K562 (cell line): ENCODE measurements at regions not wholly inside any gene's neighbourhood (a gene's known extent, or its start where the extent isn't known, plus 50 kb on each side); places are given as distances from the start of the nearest gene placed in this dataset.

Experiments used
- ATAC-seq: fragments of 200-7000 bp; cut with Tn5 transposase; 3 replicates; pipeline ENCODE4 v1.9.1; 2020; ENCODE audit warnings: moderate library complexity
- BruUV-seq: library from RNA; stranded (reverse); fragments of 400-500 nt; replicated peaks from 2 replicates; lab custom pipeline; 2021; lab: Mats Ljungman, UMichigan
- CTCF ChIA-PET: fragments of 300-600 bp; formaldehyde crosslinking; extraction: SDS; loops from one replicate; lab custom pipeline; 2021; ENCODE audit warnings: low intra/inter-chr PET ratio; lab: Yijun Ruan, JAX
- POLR2A ChIA-PET: fragments of 300-600, 350-650 bp; sonication (Branson Sonifier 250); formaldehyde crosslinking; extraction: SDS; loops from one replicate; lab custom pipeline; 2021; ENCODE audit warnings: antibody characterized with exemption, inconsistent platforms; lab: Yijun Ruan, JAX
- DNase-seq, 4 experiments: peaks; one replicate each; pipeline versions ENCODE4 v3.0.0 to v3.0.0-alpha.2; 2011 to 2018; ENCODE audit warnings: low spot score in 3 of 4, mixed read lengths in 3 of 4; ENCODE audit errors: extremely low read depth in 1 of 4
- FAIRE-seq: peaks from 2 replicates; lab custom pipeline; 2011; peaks lifted over from hg19 to GRCh38; lab: Jason Lieb, UNC
- H2AFZ ChIP-seq: 2 replicates; pipeline ENCODE4 v1.6.0; 2011; ENCODE audit warnings: low read depth, low read length, control low read depth, inconsistent platforms
- H3K27ac ChIP-seq: fragments of 200-600 bp; 3 replicates; pipeline ENCODE4 v1.8.0; 2011; ENCODE audit warnings: low read depth, mild to moderate bottlenecking, control low read depth, inconsistent platforms, low read length, moderate library complexity, mixed read lengths; ENCODE audit errors: extremely low read depth
- H3K27me3 ChIP-seq, 2 experiments: fragments of 300-600 bp in 1 of 2; 2 replicates in 1 of 2; 3 replicates in 1 of 2; pipeline versions ENCODE4 v1.6.0 to v1.8.0; 2011; ENCODE audit warnings: inconsistent platforms in 2 of 2, low read length in 2 of 2, mild to moderate bottlenecking in 1 of 2, mixed read lengths in 1 of 2, moderate library complexity in 1 of 2; ENCODE audit not compliant: control insufficient read depth in 2 of 2, insufficient read depth in 2 of 2
- H3K36me3 ChIP-seq: fragments of 300-600 bp; 3 replicates; pipeline ENCODE4 v1.8.0; 2011; ENCODE audit warnings: mild to moderate bottlenecking, low read length, inconsistent platforms; ENCODE audit not compliant: control insufficient read depth, insufficient read depth
- H3K4me1 ChIP-seq, 2 experiments: fragments of 200-600 bp in 1 of 2; replicated peaks in 1 of 2; 2 replicates in 1 of 2; 3 replicates in 1 of 2; pipeline versions ENCODE4 v1.5.1 to v1.8.0; 2011; ENCODE audit warnings: inconsistent platforms in 2 of 2, low read length in 2 of 2, mild to moderate bottlenecking in 1 of 2, mixed read lengths in 1 of 2, moderate library complexity in 1 of 2; ENCODE audit not compliant: control insufficient read depth in 2 of 2, insufficient read depth in 2 of 2
- H3K4me2 ChIP-seq: 2 replicates; pipeline ENCODE4 v1.6.1; 2011; ENCODE audit warnings: low read length, control low read depth, inconsistent platforms, mixed read lengths; ENCODE audit not compliant: insufficient read depth
- H3K4me3 ChIP-seq: fragments of 200-600 bp; sonication (generic), shearing (Covaris generic); 2 replicates; pipeline ENCODE4 v1.5.1; 2016; ENCODE audit warnings: control low read depth, inconsistent platforms
- H3K79me2 ChIP-seq: fragments of 200-600 bp; 3 replicates; pipeline ENCODE4 v1.8.0; 2011; ENCODE audit warnings: low read length, inconsistent platforms; ENCODE audit not compliant: control insufficient read depth, insufficient read depth
- H3K9ac ChIP-seq, 2 experiments: 2 replicates each; pipeline versions ENCODE4 v1.6.0 to v1.6.1; 2011; ENCODE audit warnings: low read depth in 2 of 2, low read length in 2 of 2, control low read depth in 1 of 2, inconsistent platforms in 1 of 2, mild to moderate bottlenecking in 1 of 2, mixed read lengths in 1 of 2; ENCODE audit not compliant: insufficient read depth in 1 of 2
- H3K9me1 ChIP-seq: one replicate; pipeline ENCODE4 v1.6.0; 2011; ENCODE audit warnings: inconsistent platforms, mild to moderate bottlenecking, low read length, moderate library complexity; ENCODE audit not compliant: control insufficient read depth, insufficient read depth
- H3K9me3 ChIP-seq: replicated peaks from 2 replicates; pipeline ENCODE4 v1.5.1; 2011; ENCODE audit warnings: low read depth, low read length, inconsistent platforms; ENCODE audit not compliant: control insufficient read depth, insufficient read depth
- H4K20me1 ChIP-seq: replicated peaks from 2 replicates; pipeline ENCODE4 v1.6.1; 2011; ENCODE audit warnings: low read length, inconsistent platforms, mixed read lengths; ENCODE audit not compliant: control insufficient read depth, insufficient read depth
- DIDO1 ChIP-seq: fragments of 450-650 bp; IDR thresholded peaks from 2 replicates; pipeline ENCODE4 v1.6.1; 2016; ENCODE audit warnings: low read depth, missing biosample characterization, missing genetic modification characterization
- ETS1 ChIP-seq: conservative IDR thresholded peaks from 2 replicates; pipeline ENCODE4 v1.6.1; 2011; ENCODE audit warnings: low read depth, mild to moderate bottlenecking, low read length; ENCODE audit not compliant: control insufficient read depth
- FOXM1 ChIP-seq, 2 experiments: fragments of 450-650 bp in 1 of 2; sonication (generic) in 1 of 2; formaldehyde crosslinking in 1 of 2; IDR thresholded peaks; 2 replicates each; pipeline versions ENCODE4 v1.6.1 to v1.9.0; 2017 to 2022; ENCODE audit warnings: low read depth in 2 of 2, mild to moderate bottlenecking in 2 of 2, missing genetic modification reagents in 1 of 2, moderate library complexity in 1 of 2
- GATA2 ChIP-seq: sonication (generic); formaldehyde crosslinking; IDR thresholded peaks from 2 replicates; pipeline ENCODE4 v1.4.0; 2020; ENCODE audit warnings: mild to moderate bottlenecking, missing genetic modification reagents
- HOXB6 ChIP-seq: fragments of 250-450 bp; sonication (Bioruptor Pico); IDR thresholded peaks from 2 replicates; pipeline ENCODE4 v1.5.1; 2022; ENCODE audit warnings: mild to moderate bottlenecking, borderline replicate concordance
- MLX ChIP-seq, 2 experiments: fragments of 450-650 bp in 1 of 2; sonication (generic) in 1 of 2; formaldehyde crosslinking; conservative IDR thresholded peaks; 2 replicates each; pipeline versions ENCODE4 v1.4.0 to v1.8.1; 2020 to 2022; ENCODE audit warnings: mild to moderate bottlenecking in 1 of 2, missing genetic modification reagents in 1 of 2
- PTBP1 ChIP-seq: fragments of 200-400 bp; formaldehyde crosslinking; IDR thresholded peaks from 2 replicates; pipeline ENCODE4 v1.6.1; 2017; ENCODE audit warnings: low read depth, low read length
- SP2 ChIP-seq: IDR thresholded peaks from 2 replicates; pipeline ENCODE4 v1.6.1; 2011; ENCODE audit warnings: mild to moderate bottlenecking, low read depth, low read length, moderate library complexity; ENCODE audit not compliant: poor library complexity, severe bottlenecking; ENCODE audit errors: extremely low read depth
- TAL1 ChIP-seq: fragments of 450-650 bp; IDR thresholded peaks from 2 replicates; pipeline ENCODE4 v1.6.1; 2016; ENCODE audit warnings: mild to moderate bottlenecking
- ZFP91 ChIP-seq: sonication (generic); formaldehyde crosslinking; IDR thresholded peaks from 2 replicates; pipeline ENCODE4 v1.8.0; 2022; ENCODE audit warnings: mild to moderate bottlenecking, missing genetic modification reagents
- ZNF316 ChIP-seq: fragments of 450-650 bp; IDR thresholded peaks from 2 replicates; pipeline ENCODE4 v1.6.1; 2016
- ZNF561 ChIP-seq: fragments of 450-650 bp; formaldehyde crosslinking; conservative IDR thresholded peaks from 2 replicates; pipeline ENCODE4 v1.4.0; 2020; ENCODE audit warnings: mild to moderate bottlenecking, moderate library complexity
- ZNF584 ChIP-seq: fragments of 200-800 bp; sonication (Bioruptor generic); IDR thresholded peaks from 2 replicates; pipeline ENCODE4 v1.6.1; 2016; ENCODE audit warnings: low read depth, mild to moderate bottlenecking, missing genetic modification characterization, missing compliant biosample characterization
- ZZZ3 ChIP-seq: fragments of 450-650 bp; IDR thresholded peaks from 2 replicates; pipeline ENCODE4 v1.6.1; 2016; ENCODE audit warnings: antibody characterized with exemption, mild to moderate bottlenecking, moderate library complexity
- WGBS: fragments of 100-300 bp; shearing (Covaris generic); methylation state at CpG from one replicate; pipeline ENCODE4 v1.1.6; 2016; ENCODE audit warnings: low coverage, mixed read lengths; ENCODE audit not compliant: insufficient coverage; ENCODE audit errors: missing lambda C conversion rate; 5-methylcytosine and 5-hydroxymethylcytosine counted together
- in situ Hi-C: fragments of 300-500 bp; cut with MboI; formaldehyde crosslinking; loops from 4 replicates; pipeline ENCODE4 v1.15.0; 2018; ENCODE audit warnings: inconsistent platforms, mixed read lengths
- intact Hi-C: fragments of 100-400 bp; cut with micrococcal nuclease; formaldehyde crosslinking; loops from 2 replicates; pipeline ENCODE4 v1.14.2; 2022

GRCh38 chr4:53713767-53714166, 122.5 kb upstream of the LNX1 start:
- Histone ChIP-seq H2AFZ (no peak overlapping the region), H3K4me2 (no peak overlapping the region), H3K9me1 (no peaks in the 10 kb centered on the region), H3K4me3 (no peak overlapping the region), H4K20me1 (no peaks in the 10 kb centered on the region), H3K79me2 (no peaks in the 10 kb centered on the region), H3K27ac (no peak overlapping the region), H3K9me3 (no peaks in the 10 kb centered on the region), H3K36me3 (no peaks in the 10 kb centered on the region), H3K4me1 (no peaks in the 10 kb centered on the region), H3K9ac (no peak overlapping the region), H3K27me3 (no peaks in the 10 kb centered on the region)
- ChIA-PET CTCF (no interaction called here), POLR2A (interaction anchor here (0.6 kb wide), 1 partner anchor 715 kb away, joined by 4 read pairs; no protein-coding TSS in a partner anchor)
- intact Hi-C loops (no loop called here), in situ Hi-C loops (no loop called here)
- BruUV-seq = no TSS peak
- no peak for FAIRE-seq
- DNase-seq = no peak
- TF ChIP-seq ZNF316 (0 out of 2 replicates have a peak, but pooled peaks have one; percentile 17), MLX (CRISPR knock-in tag; conservative IDR thresholded peaks at IDR 0.05) (no peak)
- ATAC-seq = no peak

GRCh38 chr4:53713296-53713695, 122.0 kb upstream of the LNX1 start:
- in situ Hi-C loops (no loop called here), intact Hi-C loops (no loop called here)
- Histone ChIP-seq H4K20me1 (no peaks in the 10 kb centered on the region), H3K4me2 (no peak overlapping the region), H3K4me3 (no peak overlapping the region), H3K4me1 (no peaks in the 10 kb centered on the region), H3K9me1 (no peaks in the 10 kb centered on the region), H2AFZ (no peak overlapping the region), H3K36me3 (no peaks in the 10 kb centered on the region), H3K27ac (no peak overlapping the region), H3K9ac (no peak overlapping the region), H3K9me3 (no peaks in the 10 kb centered on the region), H3K27me3 (no peaks in the 10 kb centered on the region), H3K79me2 (no peaks in the 10 kb centered on the region)
- DNase-seq (no peak), FAIRE-seq (no peak), ATAC-seq (no peak)
- WGBS = 0% methylated on average over 3 of the region's 3 CpGs
- POLR2A ChIA-PET = no interaction called here
- BruUV-seq = no TSS peak
- CTCF ChIA-PET = no interaction called here
- TF ChIP-seq HOXB6 (no peak), ZZZ3 (no peak), ZNF561 (CRISPR knock-in tag) (no peak), SP2 (no peak), DIDO1 (tag) (no peak), GATA2 (no peak), FOXM1 (IDR thresholded peaks at IDR 0.05; ENCODE audit: low read depth) (no peak), FOXM1 (CRISPR knock-in tag; IDR thresholded peaks at IDR 0.05; ENCODE audit: low read depth) (no peak), ZFP91 (CRISPR knock-in tag) (no peak), TAL1 (no peak), ETS1 (no peak), ZNF584 (CRISPR knock-in tag) (no peak), PTBP1 (no peak)
